OCI-LY7 (cell line): ENCODE measurements at regions not wholly inside any gene's neighbourhood (a gene's known extent, or its start where the extent isn't known, plus 50 kb on each side); places are given as distances from the start of the nearest gene placed in this dataset.

Experiments
- BruUV-seq: library from RNA; stranded (reverse); fragments of 400-500 nt; replicated peaks from 2 replicates; lab custom pipeline; 2021; lab: Mats Ljungman, UMichigan
- CTCF ChIA-PET: fragments of 300-600 bp; sonication (Branson Sonifier 250); formaldehyde crosslinking; loops from one replicate; lab custom pipeline; 2022; ENCODE audit warnings: antibody characterized with exemption; ENCODE audit not compliant: unreplicated experiment; lab: Charles Lee
- POLR2A ChIA-PET: fragments of 300-600 bp; sonication (Branson Sonifier 250); formaldehyde crosslinking; loops from one replicate; lab custom pipeline; 2022; ENCODE audit warnings: antibody characterized with exemption; lab: Charles Lee
- DNase-seq: peaks from one replicate; pipeline ENCODE4 v3.0.0-alpha.2; 2015; ENCODE audit warnings: low spot score
- H2AFZ ChIP-seq: fragments of 200-600 bp; sonication (generic), shearing (Covaris generic); 2 replicates; pipeline ENCODE4 v1.6.1; 2014; ENCODE audit warnings: mild to moderate bottlenecking, antibody characterized with exemption, low read length, moderate library complexity
- H3K27ac ChIP-seq: fragments of 200-600 bp; sonication (generic); 2 replicates; pipeline ENCODE4 v1.5.1; 2014; ENCODE audit warnings: mixed run types, low read depth, mild to moderate bottlenecking, moderate library complexity, low read length, inconsistent platforms; ENCODE audit not compliant: poor library complexity, severe bottlenecking
- H3K36me3 ChIP-seq: fragments of 200-600 bp; sonication (generic); 2 replicates; pipeline ENCODE4 v1.6.1; 2014; ENCODE audit warnings: mild to moderate bottlenecking, antibody characterized with exemption, low read length, moderate library complexity, mixed read lengths; ENCODE audit not compliant: insufficient read depth
- H3K4me1 ChIP-seq: fragments of 200-600 bp; sonication (generic); 2 replicates; pipeline ENCODE4 v1.5.1; 2014; ENCODE audit warnings: mild to moderate bottlenecking, low read length; ENCODE audit not compliant: insufficient read depth, poor library complexity, severe bottlenecking
- H3K4me2 ChIP-seq: fragments of 200-600 bp; sonication (generic); 2 replicates; pipeline ENCODE4 v1.6.1; 2014; ENCODE audit warnings: mild to moderate bottlenecking, low read length
- H3K4me3 ChIP-seq: fragments of 200-600 bp; sonication (generic); 2 replicates; pipeline ENCODE4 v1.5.1; 2014; ENCODE audit warnings: mild to moderate bottlenecking, low read depth, low read length; ENCODE audit not compliant: poor library complexity, severe bottlenecking
- H3K79me2 ChIP-seq: fragments of 200-600 bp; sonication (generic); 2 replicates; pipeline ENCODE4 v1.6.1; 2016; ENCODE audit warnings: low read depth, mild to moderate bottlenecking, low read length, moderate library complexity, mixed read lengths; ENCODE audit not compliant: insufficient read depth
- H3K9me2 ChIP-seq: fragments of 200-600 bp; sonication (generic); 2 replicates; pipeline ENCODE4 v1.6.1; 2016; ENCODE audit warnings: mild to moderate bottlenecking, low read length, mixed read lengths; ENCODE audit not compliant: insufficient read depth
- H3K9me3 ChIP-seq: fragments of 200-600 bp; sonication (generic); 2 replicates; pipeline ENCODE4 v1.6.1; 2014; ENCODE audit warnings: mild to moderate bottlenecking, mixed run types, low read length, mixed read lengths
- H4K20me1 ChIP-seq: fragments of 200-600 bp; sonication (generic); 2 replicates; pipeline ENCODE4 v1.6.1; 2014; ENCODE audit warnings: mild to moderate bottlenecking, antibody characterized with exemption, low read length, moderate library complexity, mixed read lengths; ENCODE audit not compliant: insufficient read depth
- CTCF ChIP-seq: fragments of 200-600 bp; sonication (generic); conservative IDR thresholded peaks from 2 replicates; pipeline ENCODE4 v1.5.1; 2014; ENCODE audit warnings: mild to moderate bottlenecking, antibody characterized with exemption, low read length, moderate library complexity, mixed read lengths
- EZH2phosphoT487 ChIP-seq: fragments of 200-600 bp; sonication (generic); IDR thresholded peaks from 2 replicates; pipeline ENCODE4 v1.6.1; 2018; ENCODE audit warnings: low read depth, borderline replicate concordance, mild to moderate bottlenecking, mixed run types, antibody characterized with exemption, low read length, moderate library complexity, mixed read lengths
- intact Hi-C: fragments of 100-400 bp; cut with micrococcal nuclease; formaldehyde crosslinking; loops from one replicate; pipeline ENCODE4 v1.10.0; 2022; ENCODE audit not compliant: unreplicated experiment

GRCh38 chr6:112428477-112428876 is 81.3 kb downstream of the RFPL4B start:
- no peaks in the 10 kb centered on the region for H3K9me2 ChIP-seq
- no peaks in the 10 kb centered on the region for H3K36me3 ChIP-seq
- H3K27ac ChIP-seq = no peak overlapping the region
- no peak overlapping the region for H3K4me2 ChIP-seq
- H3K4me1 ChIP-seq = no peaks in the 10 kb centered on the region
- H4K20me1 ChIP-seq = no peaks in the 10 kb centered on the region
- TF ChIP-seq CTCF = no peak
- no peak for TF ChIP-seq EZH2phosphoT487
- BruUV-seq = no TSS peak
- no peak overlapping the region for H3K4me3 ChIP-seq
- intact Hi-C loops = no loop called here
- ChIA-PET POLR2A (interaction anchor here (0.6 to 1.3 kb wide), 2 partner anchors 21 to 28 kb away, joined by 3 to 4 read pairs; no protein-coding TSS in a partner anchor), CTCF (no interaction called here)
- no peaks in the 10 kb centered on the region for H3K9me3 ChIP-seq
- H2AFZ ChIP-seq = no peak overlapping the region
- DNase-seq = no peak
- no peaks in the 10 kb centered on the region for H3K79me2 ChIP-seq

- Histone ChIP-seq H3K4me1 (no peaks in the 10 kb centered on the region), H2AFZ (no peak overlapping the region), H3K9me2 (no peaks in the 10 kb centered on the region), H3K36me3 (no peaks in the 10 kb centered on the region), H3K79me2 (no peaks in the 10 kb centered on the region), H3K9me3 (no peaks in the 10 kb centered on the region), H3K4me2 (no peak overlapping the region), H3K4me3 (no peak overlapping the region), H4K20me1 (no peaks in the 10 kb centered on the region), H3K27ac (no peak overlapping the region)
- POLR2A ChIA-PET = no interaction called here
- CTCF ChIA-PET = interaction anchor here (0.6 kb wide), 1 partner anchor 710 kb away, joined by 3 read pairs; no protein-coding TSS in a partner anchor
- intact Hi-C loops = no loop called here
- BruUV-seq = no TSS peak
- no peak for DNase-seq
- no peak for TF ChIP-seq EZH2phosphoT487
- TF ChIP-seq CTCF = no peak
These were observed 82.1 kb downstream of the RFPL4B start for GRCh38 chr6:112429226-112429625.

GRCh38 chr6:112431803-112432202 is 84.7 kb downstream of the RFPL4B start:
- Histone ChIP-seq H3K79me2 (no peaks in the 10 kb centered on the region), H2AFZ (no peak overlapping the region), H3K9me2 (no peaks in the 10 kb centered on the region), H3K4me2 (no peak overlapping the region), H3K9me3 (no peaks in the 10 kb centered on the region), H3K36me3 (no peaks in the 10 kb centered on the region), H3K4me1 (no peaks in the 10 kb centered on the region), H3K27ac (no peak overlapping the region), H3K4me3 (no peak overlapping the region), H4K20me1 (no peaks in the 10 kb centered on the region)
- TF ChIP-seq EZH2phosphoT487 = no peak
- TF ChIP-seq CTCF = no peak
- CTCF ChIA-PET = no interaction called here
- BruUV-seq = no TSS peak
- POLR2A ChIA-PET = interaction anchor here (0.8 to 1.0 kb wide), 2 partner anchors 15 to 33 kb away, joined by 3 read pairs; no protein-coding TSS in a partner anchor
- intact Hi-C loops = no loop called here
- no peak for DNase-seq
